RCC 7860 (cell line): ENCODE measurements at regions not wholly inside any gene's neighbourhood (a gene's known extent, or its start where the extent isn't known, plus 50 kb on each side); places are given as distances from the start of the nearest gene placed in this dataset.
"Not testable (repeated sequence)": the region's sequence is repeated elsewhere in the genome, so short reads cannot be mapped to it uniquely, and the experiment has no call there.

Experiments used
- DNase-seq: peaks from one replicate; pipeline ENCODE4 v3.0.0-alpha.2; 2015; ENCODE audit warnings: low spot score
- FAIRE-seq: peaks from 2 replicates; lab custom pipeline; 2012; peaks lifted over from hg19 to GRCh38; lab: Jason Lieb, UNC

DNA sequence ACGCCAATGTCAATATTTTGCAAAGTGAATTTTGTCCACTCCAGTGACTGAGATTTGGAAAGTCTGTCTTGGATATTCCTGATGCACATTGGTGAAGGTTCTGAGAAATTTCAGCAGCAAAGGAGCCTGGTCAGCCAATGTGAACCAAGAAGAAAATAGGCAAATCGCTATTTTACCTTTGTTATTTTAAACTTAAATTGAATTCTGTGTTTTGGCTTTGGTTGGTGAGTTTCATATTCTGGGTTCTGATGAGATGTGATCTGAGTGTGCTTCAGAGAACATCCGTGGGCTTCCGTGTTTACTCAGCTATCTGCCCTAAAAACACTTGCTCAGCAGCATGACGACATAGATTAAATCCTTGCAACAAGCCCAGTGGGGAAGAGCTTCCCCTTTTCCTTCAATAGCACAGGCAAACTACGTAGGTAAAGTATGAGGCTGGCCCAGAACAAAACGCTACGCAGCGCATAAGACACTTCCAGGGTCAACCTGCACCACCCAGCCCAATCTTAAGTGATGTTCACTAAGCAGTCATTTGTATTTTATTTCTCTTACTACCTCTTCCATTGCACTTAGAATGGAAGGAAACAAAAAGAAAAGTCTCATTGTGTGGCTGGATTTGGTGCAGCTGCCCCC is 176.4 kb upstream of the KAZN start:
- DNase-seq = no peak
- FAIRE-seq = no peak

DNA sequence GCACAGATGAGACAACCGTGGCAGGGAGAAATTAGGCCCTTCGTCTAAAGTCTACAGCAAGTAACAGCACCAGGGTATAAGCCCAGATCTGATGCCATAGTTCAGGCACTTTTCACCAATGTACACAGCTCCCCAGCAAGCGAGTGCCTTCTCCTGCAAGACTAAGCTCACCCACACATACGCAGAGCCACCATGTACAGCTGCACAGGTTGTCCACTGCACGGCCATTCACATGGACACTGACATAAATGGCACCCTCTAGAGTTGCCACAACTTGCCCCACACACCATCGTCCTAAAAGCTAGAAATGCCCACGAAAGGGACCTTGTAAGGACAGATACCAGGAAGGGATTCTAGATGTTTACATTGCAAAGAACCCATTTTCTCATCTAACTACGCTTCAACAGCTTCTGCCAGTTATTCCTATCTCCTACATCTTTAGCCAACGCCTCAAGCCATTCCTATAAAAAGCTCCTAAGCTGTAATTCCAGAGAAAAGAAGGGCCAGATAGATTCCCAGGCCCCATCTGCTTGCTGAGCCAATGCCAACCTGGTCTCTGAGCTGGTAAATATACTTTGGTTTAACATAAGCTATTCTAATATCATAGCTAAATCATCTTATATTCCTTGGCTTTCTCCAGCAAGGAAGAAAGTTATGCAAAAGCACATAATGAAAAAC is 174.0 kb upstream of the KAZN start:
- FAIRE-seq = no peak
- no peak for DNase-seq

DNA sequence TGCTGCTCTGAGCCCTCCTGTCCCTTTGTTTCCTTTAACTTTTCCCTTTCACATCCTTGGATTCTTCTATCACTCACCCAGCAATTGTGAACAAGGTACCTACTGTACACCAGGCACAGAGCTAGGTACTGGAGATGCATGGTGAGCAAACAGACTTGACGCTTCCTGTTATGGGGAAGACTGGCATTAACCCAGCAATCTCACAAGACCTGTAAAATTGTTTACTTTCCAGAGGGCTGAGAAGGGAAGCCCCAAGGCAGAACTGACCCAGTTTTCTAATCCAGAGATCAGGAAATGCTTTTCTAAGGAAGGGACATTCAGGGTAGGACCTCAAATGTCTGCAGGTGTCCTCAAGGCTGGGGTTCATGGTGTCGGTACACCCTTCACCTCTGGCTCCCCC is 171.6 kb upstream of the KAZN start:
- FAIRE-seq = no peak
- no peak for DNase-seq

DNA sequence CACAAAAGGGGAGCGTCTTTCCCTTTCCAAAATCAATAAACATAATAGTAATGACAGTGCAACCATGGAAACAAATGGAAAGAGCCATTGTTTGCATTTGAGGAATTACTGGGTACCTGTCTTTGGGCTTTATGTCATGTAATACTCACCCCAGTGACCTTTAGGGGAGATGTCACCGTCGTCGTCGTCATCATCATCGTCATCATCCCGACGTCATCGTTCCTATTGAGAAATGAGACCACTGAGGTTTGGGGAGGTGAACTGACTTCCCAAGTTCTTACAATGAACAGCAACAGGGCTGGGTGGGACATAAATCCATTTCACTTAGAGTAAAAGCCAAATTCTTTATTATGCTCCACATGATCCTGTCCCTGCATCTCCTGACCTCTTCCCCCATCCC is 168.9 kb upstream of the KAZN start:
- DNase-seq (no peak), FAIRE-seq (no peak)

DNA sequence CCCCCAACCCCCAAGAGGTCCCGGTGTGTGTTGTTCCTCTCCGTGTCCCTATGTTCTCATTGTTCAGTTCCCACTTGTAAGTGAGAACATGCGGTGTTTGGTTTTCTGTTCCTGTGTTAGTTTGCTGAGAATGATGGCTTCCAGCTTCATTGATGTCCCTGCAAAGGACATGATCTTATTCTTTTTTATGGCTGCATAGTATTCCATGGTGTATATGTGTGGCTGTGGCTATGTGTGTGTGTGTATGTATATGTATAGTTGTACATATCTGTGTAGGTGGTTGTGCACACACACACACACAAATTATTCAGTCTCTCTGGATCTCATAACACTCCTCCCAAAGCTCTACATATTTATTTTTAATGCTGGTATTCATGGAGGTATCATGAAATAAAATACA is 165.8 kb upstream of the KAZN start:
- not testable (repeated sequence) for DNase-seq, FAIRE-seq

DNA sequence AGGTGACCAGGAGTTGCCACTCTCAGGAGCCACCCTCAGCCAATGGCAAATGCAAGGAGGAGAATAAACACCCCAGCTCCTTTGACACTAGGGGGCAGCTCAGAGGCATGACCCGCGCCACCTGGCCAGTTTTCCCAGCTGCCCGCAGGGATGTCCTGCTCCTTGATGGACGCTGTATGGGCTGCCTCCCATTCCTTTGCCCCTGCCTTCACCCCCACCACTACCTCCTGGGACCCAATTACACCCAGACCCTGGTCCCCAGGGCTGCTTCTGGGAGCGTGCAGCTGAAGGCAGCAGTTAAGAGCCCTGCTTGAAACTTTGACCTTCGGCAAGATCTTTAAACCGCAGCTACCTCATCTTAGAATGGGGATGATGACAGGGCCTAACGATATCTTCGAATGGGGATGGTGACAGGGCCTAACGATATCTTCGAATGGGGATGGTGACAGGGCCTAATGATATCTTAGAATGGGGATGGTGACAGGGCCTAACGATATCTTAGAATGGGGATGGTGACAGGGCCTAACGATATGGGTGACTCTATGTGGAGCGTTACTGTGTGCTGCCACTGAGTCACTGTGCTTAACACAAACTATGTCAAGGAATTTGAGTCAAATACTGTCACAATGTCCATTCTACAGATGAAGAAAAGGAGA is 163.0 kb upstream of the KAZN start:
- no peak for FAIRE-seq
- no peak for DNase-seq

DNA sequence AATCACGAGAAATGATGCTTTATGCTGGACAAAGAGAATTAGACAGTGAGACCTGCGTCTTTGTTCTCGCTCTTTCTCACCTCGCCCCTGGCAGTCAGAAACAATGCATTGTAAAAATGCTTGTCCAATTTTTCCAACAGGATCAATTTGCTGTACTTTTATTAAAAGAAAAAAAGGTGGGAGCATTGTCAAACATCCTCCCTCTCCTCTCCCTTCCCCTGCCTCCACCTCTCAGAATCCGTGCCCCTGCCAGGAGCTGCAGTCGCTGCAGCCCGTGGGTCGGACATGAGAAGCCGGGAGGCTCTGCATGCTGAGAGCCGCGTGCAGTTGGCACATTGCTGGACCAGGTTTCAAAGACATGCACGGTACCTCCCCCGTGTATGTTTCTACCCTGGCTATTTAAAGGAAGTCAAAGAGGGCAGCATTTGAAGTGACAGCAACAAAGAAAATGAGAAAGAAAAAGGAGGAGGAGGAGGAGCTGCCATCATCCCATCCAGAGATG is 161.0 kb upstream of the KAZN start:
- FAIRE-seq = no peak
- DNase-seq = no peak

DNA sequence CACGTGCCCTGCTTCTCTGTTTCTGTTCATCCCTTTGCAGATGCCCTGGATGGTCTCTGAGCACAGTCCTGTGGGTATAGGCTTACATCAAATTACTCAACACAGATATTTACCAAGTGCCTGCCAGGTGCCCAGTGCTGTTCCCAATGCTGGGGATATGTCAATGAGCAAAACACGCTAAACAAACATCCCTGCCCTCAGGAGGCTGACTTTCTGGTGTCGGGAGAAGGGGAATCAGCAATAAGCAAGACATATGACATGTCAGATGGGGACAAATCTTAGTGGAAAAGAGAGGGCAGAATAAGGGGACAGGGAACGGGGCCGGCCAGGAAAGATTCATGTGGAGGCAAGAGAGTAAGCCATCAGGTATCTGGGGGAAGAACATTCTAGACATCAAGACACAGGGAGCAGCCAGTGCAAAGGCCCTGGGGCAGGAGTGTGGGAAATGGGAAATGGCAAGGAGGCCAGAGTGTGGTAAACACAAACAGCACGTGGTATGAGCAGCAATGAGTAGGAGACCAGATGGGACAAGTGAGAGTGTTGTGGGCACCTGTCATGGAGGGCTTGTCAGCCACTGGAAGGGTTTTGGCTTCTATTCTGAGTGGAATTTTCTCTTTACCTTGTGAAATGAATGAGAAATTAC is 160.2 kb upstream of the KAZN start:
- no peak for FAIRE-seq
- no peak for DNase-seq

DNA sequence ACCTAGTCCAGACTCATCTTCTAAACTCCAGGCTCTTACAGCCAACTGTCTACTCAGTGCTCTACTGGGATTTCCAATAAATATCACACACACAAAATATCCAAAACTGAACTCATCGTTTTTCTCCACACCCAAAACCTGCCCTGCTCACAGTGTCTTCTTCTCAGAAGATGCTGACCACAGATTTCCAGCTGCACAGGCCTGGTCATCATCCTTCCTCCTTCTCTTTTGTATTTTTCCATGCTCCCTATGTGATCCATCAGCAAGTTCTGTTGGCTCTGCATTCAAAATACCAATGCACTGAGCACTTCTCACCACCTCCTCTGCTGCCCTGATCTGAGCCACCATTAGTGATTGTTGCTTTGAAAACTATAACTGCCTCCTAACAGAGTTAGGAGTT is 159.5 kb upstream of the KAZN start:
- DNase-seq = no peak
- no peak for FAIRE-seq

DNA sequence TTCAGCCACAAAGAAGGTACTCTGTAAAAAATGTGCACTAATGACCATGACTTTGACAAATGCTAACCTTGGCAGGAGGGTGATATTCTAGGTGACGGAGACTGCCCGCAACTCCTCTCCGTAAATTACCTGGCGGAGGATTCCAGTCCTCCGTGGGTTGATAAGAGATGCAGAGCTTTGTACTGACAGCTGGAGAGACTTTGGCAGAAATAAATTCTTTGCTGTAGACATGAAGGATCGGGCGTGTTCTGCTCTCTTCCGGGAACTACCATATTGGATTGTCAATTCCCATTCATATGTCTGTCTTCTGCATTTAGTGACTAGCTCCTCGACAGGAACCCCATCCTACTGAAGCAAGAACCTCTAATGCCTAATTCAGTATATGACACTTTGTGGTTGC is 158.3 kb upstream of the KAZN start:
- DNase-seq (no peak), FAIRE-seq (no peak)

DNA sequence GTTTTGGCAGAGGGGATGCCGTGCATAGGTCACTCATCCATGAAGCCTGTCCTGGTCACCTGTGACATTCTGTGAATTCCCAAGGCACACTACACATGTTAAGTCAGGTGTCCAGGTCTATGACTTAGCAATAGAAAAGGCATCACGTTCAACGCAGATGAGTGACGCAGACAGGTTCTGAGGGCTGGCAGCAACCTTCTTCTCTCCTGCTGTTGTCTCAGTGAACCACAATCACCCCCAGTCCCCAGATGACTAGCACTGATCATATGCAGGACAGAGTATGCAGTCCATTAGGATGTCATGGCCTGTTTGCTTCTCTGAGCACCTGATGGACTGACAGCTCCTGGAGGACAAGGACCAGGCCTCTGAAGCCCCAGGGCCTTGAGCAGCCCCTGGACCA is 157.8 kb upstream of the KAZN start:
- DNase-seq (no peak), FAIRE-seq (no peak)

DNA sequence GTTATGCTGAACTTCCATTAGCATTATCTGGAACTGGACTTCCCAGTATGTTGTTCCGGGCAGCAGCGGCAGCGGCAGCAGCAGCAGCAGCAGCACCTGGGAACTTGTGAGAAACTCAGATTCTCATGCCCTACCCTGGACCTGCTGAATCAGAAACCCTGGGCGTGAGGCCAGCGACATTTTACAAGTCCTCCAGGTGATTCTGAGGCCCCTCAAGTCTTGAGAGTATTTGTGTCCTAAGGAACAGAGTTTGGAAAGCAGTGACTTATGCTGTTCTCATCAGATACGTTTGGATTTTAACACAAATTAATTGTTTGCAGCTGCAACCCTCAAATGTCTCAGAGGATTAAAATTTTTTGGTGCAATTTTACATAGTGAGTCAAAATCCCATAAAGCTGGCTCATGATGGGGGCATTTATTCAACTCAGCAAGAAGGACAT is 157.2 kb upstream of the KAZN start:
- FAIRE-seq = no peak

DNA sequence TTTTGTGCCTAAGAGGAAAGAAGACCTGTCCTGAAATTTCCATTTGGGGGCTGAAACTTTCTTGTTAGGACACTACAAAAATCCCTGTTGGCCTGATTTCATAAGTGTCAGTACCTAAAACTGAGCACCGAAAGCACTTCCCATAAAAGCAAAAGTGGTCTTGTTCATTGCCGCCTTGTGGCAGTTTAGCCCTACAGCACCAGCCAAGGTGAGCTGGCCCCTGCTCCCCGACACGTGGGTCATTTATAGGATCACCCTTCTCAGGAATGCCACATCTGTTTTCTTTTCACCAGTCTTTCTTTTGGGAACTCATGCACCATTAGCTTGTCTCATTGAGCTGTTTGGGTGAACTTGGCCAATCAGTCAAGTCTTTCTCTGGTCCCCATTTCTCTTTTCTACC is 155.8 kb upstream of the KAZN start:
- no peak for DNase-seq
- no peak for FAIRE-seq

More for the DNA sequence above, 157.2 kb upstream of the KAZN start:
- DNase-seq = peak; percentile 22

DNA sequence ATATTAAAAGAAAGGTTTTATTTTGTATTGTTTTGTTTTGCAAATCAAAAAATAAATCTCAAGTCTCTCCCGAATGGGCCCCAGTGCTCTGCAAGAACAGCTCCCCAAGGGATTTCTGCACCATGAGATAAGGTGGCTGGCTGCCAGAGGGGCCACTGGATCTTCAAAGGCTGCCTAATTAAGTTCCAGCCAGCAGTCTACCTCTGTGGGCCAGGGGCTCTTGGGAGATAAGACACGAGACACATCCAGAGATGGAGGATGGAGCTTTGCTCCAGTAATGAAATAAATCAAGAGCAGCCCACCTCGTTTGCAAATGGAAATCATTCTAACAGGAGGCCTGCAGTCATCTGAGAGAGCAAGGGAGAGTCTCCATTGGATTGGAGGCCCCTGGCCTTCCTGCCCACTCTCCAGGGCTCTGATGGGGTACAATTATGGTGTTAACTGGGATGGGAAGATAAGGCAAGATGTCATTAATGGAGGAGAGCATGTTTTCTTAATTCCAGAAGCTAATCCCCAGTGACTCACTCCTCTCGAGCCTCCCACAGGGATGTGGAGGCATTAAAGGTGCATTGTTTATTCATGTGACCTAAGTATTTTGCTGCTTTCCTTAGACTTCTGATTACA is 155.2 kb upstream of the KAZN start:
- DNase-seq (no peak), FAIRE-seq (no peak)

DNA sequence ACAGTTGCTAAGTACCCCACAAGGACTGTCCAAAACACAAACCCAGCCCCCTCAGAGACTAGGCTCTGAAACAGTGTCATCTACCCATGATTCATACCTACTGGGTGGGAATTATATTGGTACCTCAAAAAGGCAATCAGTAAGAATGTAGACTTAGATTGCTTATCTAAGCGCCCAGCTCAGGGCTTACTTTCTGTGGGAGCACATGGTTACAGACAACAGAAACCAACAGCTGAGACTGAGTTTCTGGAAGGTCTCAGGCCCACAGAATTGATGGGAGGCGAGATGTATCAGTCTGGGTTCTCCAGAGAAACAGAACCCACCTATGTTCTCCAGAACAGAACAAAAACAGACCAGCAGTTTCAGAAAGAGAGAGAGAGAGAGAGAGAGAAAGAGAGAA is 147.3 kb upstream of the KAZN start:
- FAIRE-seq (no peak), DNase-seq (no peak)

DNA sequence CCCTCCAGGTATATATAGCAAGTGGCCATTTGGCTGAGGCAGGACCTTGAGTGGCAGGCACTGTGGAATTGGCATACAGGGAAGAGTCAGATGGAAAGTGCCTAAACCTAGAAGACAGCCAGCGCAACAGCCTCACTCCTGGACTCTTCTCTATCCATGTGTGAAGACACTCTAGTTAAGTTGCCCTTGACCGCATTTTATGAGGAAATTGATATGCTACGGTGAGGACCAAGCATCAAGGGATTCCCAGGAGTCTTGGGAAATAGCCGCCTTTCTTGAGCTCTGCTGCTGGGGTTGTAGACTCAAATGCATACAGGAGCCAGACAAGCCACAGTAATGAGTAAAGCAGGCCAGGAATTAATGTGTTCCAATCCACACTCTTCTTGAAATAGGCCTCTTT is 145.9 kb upstream of the KAZN start:
- DNase-seq = no peak
- FAIRE-seq = no peak

DNA sequence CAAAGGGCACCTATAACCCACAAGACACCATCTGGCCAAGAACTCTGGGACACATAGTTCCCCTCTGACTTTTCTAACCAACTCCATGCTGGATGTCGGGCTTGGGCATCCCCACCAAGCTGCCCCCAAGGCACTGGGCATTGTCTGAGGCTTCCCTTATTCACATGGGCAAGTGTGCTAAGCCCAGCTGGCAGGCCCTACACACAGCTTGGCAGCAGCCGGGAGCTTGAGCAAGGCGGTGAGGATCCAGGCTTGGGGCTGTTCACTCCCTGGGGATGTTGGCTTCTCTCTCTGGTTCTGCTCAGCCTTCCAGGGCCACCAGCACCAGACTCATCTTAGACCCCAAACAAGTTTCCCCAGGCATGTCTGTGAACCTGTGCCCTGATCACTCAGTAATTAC is 138.3 kb upstream of the KAZN start:
- FAIRE-seq (no peak), DNase-seq (no peak)

DNA sequence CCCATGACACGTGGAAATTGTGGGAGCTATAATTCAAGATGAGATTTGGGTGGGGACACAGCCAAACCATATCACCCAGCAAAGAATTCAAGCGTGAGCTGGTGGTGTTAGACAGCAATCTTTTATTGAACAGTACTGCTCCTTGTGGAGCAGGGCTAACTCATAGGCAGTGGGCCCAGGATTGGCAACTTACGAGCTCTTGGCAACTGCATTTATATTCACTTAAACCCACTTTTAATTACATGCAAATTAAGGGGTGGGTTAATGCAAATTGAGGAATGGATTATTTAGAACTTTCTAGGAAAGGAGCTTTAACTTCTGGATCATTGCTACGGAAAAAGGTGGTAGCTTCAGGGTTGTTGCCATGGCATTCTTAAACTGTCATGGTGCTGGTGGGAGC is 135.6 kb upstream of the KAZN start:
- FAIRE-seq (no peak), DNase-seq (no peak)

DNA sequence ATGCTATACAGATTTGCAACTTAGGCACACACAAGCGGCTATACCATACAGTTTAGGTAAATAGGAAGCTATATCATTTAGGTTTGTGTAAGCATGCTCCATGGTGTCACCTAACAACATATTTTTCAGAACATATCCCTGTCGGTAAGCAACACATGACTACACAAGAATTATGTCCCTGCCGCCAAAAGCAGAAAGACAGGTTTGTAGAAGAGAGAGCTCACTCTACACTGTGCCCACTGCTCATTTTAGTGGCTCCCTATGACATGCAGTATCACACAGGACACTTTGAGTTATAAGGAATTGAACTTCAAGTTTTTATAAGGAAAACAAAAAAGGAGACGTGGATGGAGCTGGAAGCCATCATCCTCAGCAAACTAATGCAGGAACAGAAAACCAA is 132.5 kb upstream of the KAZN start:
- DNase-seq (no peak), FAIRE-seq (no peak)

DNA sequence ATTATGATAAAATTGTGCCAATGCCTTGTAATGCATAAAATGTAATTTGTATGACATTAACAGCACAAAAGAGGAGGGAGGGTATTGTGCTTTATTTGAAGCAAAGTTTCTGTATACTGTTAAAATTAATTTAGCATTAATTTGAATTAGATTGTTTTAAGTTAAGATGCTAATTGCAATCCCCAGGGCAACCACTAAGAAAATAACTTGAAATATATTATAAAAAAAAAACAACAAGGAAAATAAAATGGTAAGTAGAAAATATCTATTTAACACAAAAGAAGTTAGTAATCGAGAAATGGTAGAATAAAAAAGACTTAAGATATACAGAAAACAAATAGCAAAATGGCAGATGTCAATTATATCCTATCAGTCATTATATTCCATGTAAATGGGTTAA is 131.4 kb upstream of the KAZN start:
- FAIRE-seq (no peak), DNase-seq (no peak)

DNA sequence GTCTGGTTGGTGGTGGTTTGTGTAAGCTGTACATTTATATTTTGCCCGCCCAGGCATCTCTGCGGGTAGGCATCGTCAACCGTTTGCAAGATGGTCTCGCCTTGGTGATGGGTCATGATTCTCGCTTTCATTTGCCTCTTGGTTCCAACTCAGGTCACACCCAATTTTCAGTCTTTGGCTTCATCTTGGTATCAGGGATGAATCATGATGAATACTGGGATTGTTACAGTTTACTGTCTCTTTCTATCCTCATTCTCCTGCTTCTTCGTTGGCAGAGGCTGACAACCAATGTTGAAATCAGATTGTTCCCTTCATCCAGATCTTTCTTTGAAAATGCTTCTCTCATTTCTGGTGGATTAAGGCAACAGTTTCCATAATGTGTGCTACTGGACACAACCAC is 129.7 kb upstream of the KAZN start:
- DNase-seq = no peak
- FAIRE-seq = no peak
